ENCODE measurements at regions not wholly inside any gene's neighbourhood (a gene's known extent, or its start where the extent isn't known, plus 50 kb on each side); places are given as distances from the start of the nearest gene placed in this dataset.

GRCh38 chr2:134134313-134134706 is 119.6 kb upstream of the MGAT5 start:
- Histone ChIP-seq H3K4me3 (ENCODE audit: low read depth, low read length, poor library complexity, severe bottlenecking) (no peak overlapping the region), H3K4me2 (ENCODE audit: low read length) (no peak overlapping the region), H3K27ac (ENCODE audit: low read depth, low read length, poor library complexity, severe bottlenecking) (no peak overlapping the region), H3K4me1 (ENCODE audit: insufficient read depth, low read length, poor library complexity, severe bottlenecking) (peaks cover 10% of the 10 kb centered on the region), H2AFZ (ENCODE audit: low read length) (no peak overlapping the region), H3K9me3 (ENCODE audit: low read length) (peaks cover 4% of the 10 kb centered on the region; the same call in 1 of the 2 replicates), H3K36me3 (ENCODE audit: insufficient read depth, low read length) (peaks cover 43% of the 10 kb centered on the region), H3K79me2 (ENCODE audit: insufficient read depth, low read depth, low read length) (peaks cover 55% of the 10 kb centered on the region), H3K9me2 (ENCODE audit: insufficient read depth, low read length) (no peaks in the 10 kb centered on the region), H4K20me1 (ENCODE audit: insufficient read depth, low read length) (peaks cover 19% of the 10 kb centered on the region)
- POLR2A ChIA-PET = interaction anchor here (1.1 kb wide), 1 partner anchor 10 kb away, joined by 3 read pairs; no protein-coding TSS in a partner anchor
- no peak for TF ChIP-seq CTCF (conservative IDR thresholded peaks at IDR 0.05; ENCODE audit: low read length)
- TF ChIP-seq EZH2phosphoT487 (IDR thresholded peaks at IDR 0.05; ENCODE audit: borderline replicate concordance, low read depth, low read length) = no peak
- intact Hi-C loops (cut with micrococcal nuclease; ENCODE audit: unreplicated experiment) = no loop called here
- CTCF ChIA-PET (ENCODE audit: unreplicated experiment) = no interaction called here
- no TSS peak for BruUV-seq (replicated peaks)
- no peak for DNase-seq (ENCODE audit: low spot score)

GRCh38 chr2:134134827-134135226 is 119.0 kb upstream of the MGAT5 start:
- DNase-seq (ENCODE audit: low spot score) = no peak
- no peak overlapping the region for H2AFZ ChIP-seq (ENCODE audit: low read length)
- H3K9me2 ChIP-seq (ENCODE audit: insufficient read depth, low read length) = no peaks in the 10 kb centered on the region
- H3K4me2 ChIP-seq (ENCODE audit: low read length) = no peak overlapping the region
- peaks cover 52% of the 10 kb centered on the region; the same call in 1 of the 2 replicates for H3K79me2 ChIP-seq (ENCODE audit: insufficient read depth, low read depth, low read length)
- no peak overlapping the region for H3K4me3 ChIP-seq (ENCODE audit: low read depth, low read length, poor library complexity, severe bottlenecking)
- TF ChIP-seq EZH2phosphoT487 (IDR thresholded peaks at IDR 0.05; ENCODE audit: borderline replicate concordance, low read depth, low read length) = no peak
- TF ChIP-seq CTCF (conservative IDR thresholded peaks at IDR 0.05; ENCODE audit: low read length) = no peak
- no peaks in the 10 kb centered on the region for H3K9me3 ChIP-seq (ENCODE audit: low read length)
- H4K20me1 ChIP-seq (ENCODE audit: insufficient read depth, low read length) = peaks cover 19% of the 10 kb centered on the region
- ChIA-PET CTCF (ENCODE audit: unreplicated experiment) (no interaction called here), POLR2A (interaction anchor here (0.6 to 1.1 kb wide), 3 partner anchors 10 to 58 kb away, joined by 3 to 7 read pairs (median 3); no protein-coding TSS in a partner anchor)
- no peak overlapping the region for H3K27ac ChIP-seq (ENCODE audit: low read depth, low read length, poor library complexity, severe bottlenecking)
- BruUV-seq (replicated peaks) = no TSS peak
- peaks cover 38% of the 10 kb centered on the region for H3K36me3 ChIP-seq (ENCODE audit: insufficient read depth, low read length)
- H3K4me1 ChIP-seq (ENCODE audit: insufficient read depth, low read length, poor library complexity, severe bottlenecking) = peaks cover 10% of the 10 kb centered on the region
- intact Hi-C loops (cut with micrococcal nuclease; ENCODE audit: unreplicated experiment) = no loop called here

GRCh38 chr2:134135793-134136192 is 118.1 kb upstream of the MGAT5 start:
- peaks cover 52% of the 10 kb centered on the region; the same call in 1 of the 2 replicates for H3K79me2 ChIP-seq (ENCODE audit: insufficient read depth, low read depth, low read length)
- intact Hi-C loops (cut with micrococcal nuclease; ENCODE audit: unreplicated experiment) = no loop called here
- H3K9me2 ChIP-seq (ENCODE audit: insufficient read depth, low read length) = no peaks in the 10 kb centered on the region
- ChIA-PET CTCF (ENCODE audit: unreplicated experiment) (no interaction called here), POLR2A (no interaction called here)
- peaks cover 10% of the 10 kb centered on the region for H3K4me1 ChIP-seq (ENCODE audit: insufficient read depth, low read length, poor library complexity, severe bottlenecking)
- peaks cover 31% of the 10 kb centered on the region for H3K36me3 ChIP-seq (ENCODE audit: insufficient read depth, low read length)
- H3K4me3 ChIP-seq (ENCODE audit: low read depth, low read length, poor library complexity, severe bottlenecking) = no peak overlapping the region
- H4K20me1 ChIP-seq (ENCODE audit: insufficient read depth, low read length) = peaks cover 23% of the 10 kb centered on the region
- H3K27ac ChIP-seq (ENCODE audit: low read depth, low read length, poor library complexity, severe bottlenecking) = no peak overlapping the region
- no TSS peak for BruUV-seq (replicated peaks)
- no peak for DNase-seq (ENCODE audit: low spot score)
- TF ChIP-seq CTCF (conservative IDR thresholded peaks at IDR 0.05; ENCODE audit: low read length) (no peak), EZH2phosphoT487 (IDR thresholded peaks at IDR 0.05; ENCODE audit: borderline replicate concordance, low read depth, low read length) (no peak)
- no peak overlapping the region for H3K4me2 ChIP-seq (ENCODE audit: low read length)
- H2AFZ ChIP-seq (ENCODE audit: low read length) = no peak overlapping the region
- no peaks in the 10 kb centered on the region for H3K9me3 ChIP-seq (ENCODE audit: low read length)
